ENCODE measurements at regions not wholly inside any gene's neighbourhood (a gene's known extent, or its start where the extent isn't known, plus 50 kb on each side); places are given as distances from the start of the nearest gene placed in this dataset.
"Not testable (repeated sequence)": the region's sequence is repeated elsewhere in the genome, so short reads cannot be mapped to it uniquely, and the experiment has no call there.

- Mint-ChIP-seq H3K4me3 (no peak overlapping the region), H3K4me1 (ENCODE audit: low read depth) (no peaks in the 10 kb centered on the region), H3K9me3 (no peaks in the 10 kb centered on the region), H3K27me3 (ENCODE audit: low read depth) (peaks cover 2% of the 10 kb centered on the region), H3K36me3 (ENCODE audit: low read depth) (no peaks in the 10 kb centered on the region), H3K27ac (no peak overlapping the region)
- no peak for DNase-seq
- intact Hi-C loops (cut with micrococcal nuclease), result no loop called here
- CTCF ChIA-PET, result no interaction called here
These were observed 522.4 kb downstream of the CCSER2 start for GRCh38 chr10:84850826-84851225.

- CTCF ChIA-PET, result no interaction called here
- no peaks in the 10 kb centered on the region for H3K4me1 Mint-ChIP-seq (ENCODE audit: low read depth)
- H3K36me3 Mint-ChIP-seq (ENCODE audit: low read depth), result no peaks in the 10 kb centered on the region
- DNase-seq, result no peak
- no peak overlapping the region for H3K4me3 Mint-ChIP-seq
- peaks cover 2% of the 10 kb centered on the region for H3K27me3 Mint-ChIP-seq (ENCODE audit: low read depth)
- intact Hi-C loops (cut with micrococcal nuclease), result no loop called here
- H3K9me3 Mint-ChIP-seq, result no peaks in the 10 kb centered on the region
- no peak overlapping the region for H3K27ac Mint-ChIP-seq
These were observed 526.0 kb downstream of the CCSER2 start for GRCh38 chr10:84854439-84854838.

GRCh38 chr10:84860855-84861254 lies 532.5 kb downstream of the CCSER2 start:
- Mint-ChIP-seq H3K27me3 (ENCODE audit: low read depth) (peaks cover 7% of the 10 kb centered on the region), H3K36me3 (ENCODE audit: low read depth) (no peaks in the 10 kb centered on the region), H3K9me3 (no peaks in the 10 kb centered on the region), H3K27ac (no peak overlapping the region), H3K4me3 (no peak overlapping the region), H3K4me1 (ENCODE audit: low read depth) (no peaks in the 10 kb centered on the region)
- CTCF ChIA-PET, result no interaction called here
- DNase-seq, result no peak
- intact Hi-C loops (cut with micrococcal nuclease), result no loop called here

GRCh38 chr10:84862551-84862950 lies 534.2 kb downstream of the CCSER2 start:
- intact Hi-C loops (cut with micrococcal nuclease), result no loop called here
- no peak overlapping the region for H3K27ac Mint-ChIP-seq
- H3K4me3 Mint-ChIP-seq, result no peak overlapping the region
- CTCF ChIA-PET, result no interaction called here
- no peak for DNase-seq
- H3K4me1 Mint-ChIP-seq (ENCODE audit: low read depth), result no peaks in the 10 kb centered on the region
- H3K36me3 Mint-ChIP-seq (ENCODE audit: low read depth), result no peaks in the 10 kb centered on the region
- H3K27me3 Mint-ChIP-seq (ENCODE audit: low read depth), result peaks cover 10% of the 10 kb centered on the region
- no peaks in the 10 kb centered on the region for H3K9me3 Mint-ChIP-seq

GRCh38 chr10:84863675-84864074 lies 535.3 kb downstream of the CCSER2 start:
- no peak for DNase-seq
- CTCF ChIA-PET, result no interaction called here
- Mint-ChIP-seq H3K36me3 (ENCODE audit: low read depth) (no peaks in the 10 kb centered on the region), H3K4me3 (no peak overlapping the region), H3K4me1 (ENCODE audit: low read depth) (no peaks in the 10 kb centered on the region), H3K27me3 (ENCODE audit: low read depth) (peaks cover 10% of the 10 kb centered on the region), H3K9me3 (no peaks in the 10 kb centered on the region), H3K27ac (no peak overlapping the region)
- intact Hi-C loops (cut with micrococcal nuclease), result no loop called here

- H3K4me1 Mint-ChIP-seq (ENCODE audit: low read depth), result no peaks in the 10 kb centered on the region
- intact Hi-C loops (cut with micrococcal nuclease), result no loop called here
- no peak overlapping the region for H3K4me3 Mint-ChIP-seq
- CTCF ChIA-PET, result no interaction called here
- no peak for DNase-seq
- H3K27me3 Mint-ChIP-seq (ENCODE audit: low read depth), result no peaks in the 10 kb centered on the region
- H3K36me3 Mint-ChIP-seq (ENCODE audit: low read depth), result no peaks in the 10 kb centered on the region
- H3K27ac Mint-ChIP-seq, result no peak overlapping the region
- H3K9me3 Mint-ChIP-seq, result no peaks in the 10 kb centered on the region
These were observed 548.0 kb downstream of the CCSER2 start for GRCh38 chr10:84876116-84876999.

- Mint-ChIP-seq H3K4me3 (no peak overlapping the region), H3K27ac (no peak overlapping the region), H3K9me3 (no peaks in the 10 kb centered on the region), H3K27me3 (ENCODE audit: low read depth) (no peaks in the 10 kb centered on the region), H3K36me3 (ENCODE audit: low read depth) (no peaks in the 10 kb centered on the region), H3K4me1 (ENCODE audit: low read depth) (no peaks in the 10 kb centered on the region)
- CTCF ChIA-PET, result no interaction called here
- intact Hi-C loops (cut with micrococcal nuclease), result no loop called here
- no peak for DNase-seq
These were observed 551.6 kb downstream of the CCSER2 start for GRCh38 chr10:84879991-84880390.

- H3K4me3 Mint-ChIP-seq; H3K27me3 Mint-ChIP-seq (ENCODE audit: low read depth); CTCF ChIA-PET; H3K9me3 Mint-ChIP-seq; DNase-seq; intact Hi-C loops (cut with micrococcal nuclease); H3K27ac Mint-ChIP-seq; H3K36me3 Mint-ChIP-seq (ENCODE audit: low read depth); H3K4me1 Mint-ChIP-seq (ENCODE audit: low read depth): not testable (repeated sequence)
These were observed 553.3 kb downstream of the CCSER2 start for GRCh38 chr10:84881696-84882095.

- DNase-seq, result no peak
- CTCF ChIA-PET, result interaction anchor here (1.2 kb wide), 1 partner anchor 15 kb away, joined by 4 read pairs; no protein-coding TSS in a partner anchor
- no peaks in the 10 kb centered on the region for H3K27me3 Mint-ChIP-seq (ENCODE audit: low read depth)
- H3K36me3 Mint-ChIP-seq (ENCODE audit: low read depth), result no peaks in the 10 kb centered on the region
- no peak overlapping the region for H3K4me3 Mint-ChIP-seq
- intact Hi-C loops (cut with micrococcal nuclease), result no loop called here
- H3K9me3 Mint-ChIP-seq, result peaks cover 3% of the 10 kb centered on the region
- no peaks in the 10 kb centered on the region for H3K4me1 Mint-ChIP-seq (ENCODE audit: low read depth)
- no peak overlapping the region for H3K27ac Mint-ChIP-seq
These were observed 562.3 kb downstream of the CCSER2 start for GRCh38 chr10:84890706-84891105.

GRCh38 chr10:84891631-84892030 lies 563.2 kb downstream of the CCSER2 start:
- no peaks in the 10 kb centered on the region for H3K36me3 Mint-ChIP-seq (ENCODE audit: low read depth)

GRCh38 chr10:84895541-84895940 lies 567.2 kb downstream of the CCSER2 start:
- no peak for DNase-seq
- Mint-ChIP-seq H3K27me3 (ENCODE audit: low read depth) (no peaks in the 10 kb centered on the region), H3K36me3 (ENCODE audit: low read depth) (no peaks in the 10 kb centered on the region), H3K4me3 (no peak overlapping the region), H3K27ac (no peak overlapping the region), H3K9me3 (peaks cover 3% of the 10 kb centered on the region), H3K4me1 (ENCODE audit: low read depth) (no peaks in the 10 kb centered on the region)
- intact Hi-C loops (cut with micrococcal nuclease), result no loop called here
- CTCF ChIA-PET, result no interaction called here

More at GRCh38 chr10:84891631-84892030, 563.2 kb downstream of the CCSER2 start:
- H3K4me1 Mint-ChIP-seq (ENCODE audit: low read depth), result no peaks in the 10 kb centered on the region
- H3K27ac Mint-ChIP-seq, result no peak overlapping the region
- no peak overlapping the region for H3K4me3 Mint-ChIP-seq
- peaks cover 3% of the 10 kb centered on the region for H3K9me3 Mint-ChIP-seq
- CTCF ChIA-PET, result interaction anchor here (1.2 kb wide), 1 partner anchor 14 kb away, joined by 4 read pairs; no protein-coding TSS in a partner anchor
- intact Hi-C loops (cut with micrococcal nuclease), result no loop called here
- DNase-seq, result no peak
- no peaks in the 10 kb centered on the region for H3K27me3 Mint-ChIP-seq (ENCODE audit: low read depth)

- Mint-ChIP-seq H3K4me1 (ENCODE audit: low read depth) (no peaks in the 10 kb centered on the region), H3K9me3 (peaks cover 3% of the 10 kb centered on the region), H3K4me3 (no peak overlapping the region), H3K36me3 (ENCODE audit: low read depth) (no peaks in the 10 kb centered on the region), H3K27ac (no peak overlapping the region), H3K27me3 (ENCODE audit: low read depth) (peaks cover 3% of the 10 kb centered on the region)
- intact Hi-C loops (cut with micrococcal nuclease), result no loop called here
- DNase-seq, result no peak
- CTCF ChIA-PET, result no interaction called here
These were observed 568.5 kb downstream of the CCSER2 start for GRCh38 chr10:84896909-84897308.

- Mint-ChIP-seq H3K27me3 (ENCODE audit: low read depth) (peaks cover 3% of the 10 kb centered on the region), H3K36me3 (ENCODE audit: low read depth) (no peaks in the 10 kb centered on the region), H3K4me1 (ENCODE audit: low read depth) (no peaks in the 10 kb centered on the region), H3K9me3 (no peaks in the 10 kb centered on the region), H3K27ac (no peak overlapping the region), H3K4me3 (no peak overlapping the region)
- CTCF ChIA-PET, result no interaction called here
- intact Hi-C loops (cut with micrococcal nuclease), result no loop called here
- no peak for DNase-seq
These were observed 570.9 kb downstream of the CCSER2 start for GRCh38 chr10:84899268-84899667.
